ENCODE measurements at regions not wholly inside any gene's neighbourhood (a gene's known extent, or its start where the extent isn't known, plus 50 kb on each side); places are given as distances from the start of the nearest gene placed in this dataset.

GRCh38 chr9:107994648-107995047 lies 505.1 kb upstream of the KLF4 start:
- no peak for TF ChIP-seq POLR2A (IDR thresholded peaks at IDR 0.05)
- TF ChIP-seq CTCF (IDR thresholded peaks at IDR 0.05): no peak
